Spleen (tissue), 11 donors: ENCODE measurements at regions not wholly inside any gene's neighbourhood (a gene's known extent, or its start where the extent isn't known, plus 50 kb on each side); places are given as distances from the start of the nearest gene placed in this dataset.
A peak's percentile ranks its signal among the peaks of the same experiment; 100 is the strongest.

Experiments
- DNase-seq: peaks from one replicate; pipeline ENCODE4 v3.0.0-alpha.2; 2020
- H3K27ac ChIP-seq, 8 donors: fragments of 200-600 bp; sonication (generic) in 7 of 8; 1 replicate in 4 of 8; 2 replicates in 4 of 8; pipeline versions ENCODE4 v1.5.0 to v1.8.0; 2016 to 2021; ENCODE audit warnings: inconsistent platforms in 4 of 8, mild to moderate bottlenecking in 4 of 8, moderate library complexity in 1 of 8
- H3K27me3 ChIP-seq, 7 donors: fragments of 200-600 bp; sonication (generic) in 6 of 7; replicated peaks in 1 of 7; 1 replicate in 4 of 7; 2 replicates in 3 of 7; pipeline versions ENCODE4 v1.5.0 to v1.8.0; 2016 to 2021; ENCODE audit warnings: inconsistent platforms in 3 of 7, mild to moderate bottlenecking in 1 of 7
- H3K36me3 ChIP-seq, 6 donors: fragments of 200-600 bp; sonication (generic) in 5 of 6; 1 replicate in 4 of 6; 2 replicates in 2 of 6; pipeline versions ENCODE4 v1.5.0 to v1.8.0; 2016 to 2021; ENCODE audit warnings: inconsistent platforms in 2 of 6
- H3K4me1 ChIP-seq, 6 donors: fragments of 200-600 bp; sonication (generic) in 5 of 6; 1 replicate in 3 of 6; 2 replicates in 3 of 6; pipeline versions ENCODE4 v1.5.0 to v1.8.0; 2016 to 2021; ENCODE audit warnings: inconsistent platforms in 3 of 6
- H3K4me3 ChIP-seq, 8 donors: fragments of 200-600 bp; sonication (generic) in 7 of 8; 1 replicate in 4 of 8; 2 replicates in 4 of 8; pipeline versions ENCODE4 v1.5.0 to v1.8.0; 2016 to 2021; ENCODE audit warnings: inconsistent platforms in 4 of 8, mild to moderate bottlenecking in 4 of 8, moderate library complexity in 2 of 8
- H3K9me3 ChIP-seq, 8 donors: fragments of 200-600 bp; sonication (generic) in 7 of 8; 1 replicate in 4 of 8; 2 replicates in 4 of 8; pipeline versions ENCODE4 v1.5.0 to v1.8.0; 2016 to 2021; ENCODE audit warnings: inconsistent platforms in 4 of 8
- CTCF ChIP-seq, 11 experiments: fragments of 200-600 bp in 7 of 11; fragments of 450-650 bp in 4 of 11; sonication (generic) in 4 of 11; IDR thresholded peaks in 8 of 11; conservative IDR thresholded peaks in 3 of 11; 1 replicate in 7 of 11; 2 replicates in 4 of 11; pipeline versions ENCODE4 v1.4.0 to v1.8.0; 2016 to 2021; ENCODE audit warnings: antibody characterized with exemption in 11 of 11, inconsistent platforms in 4 of 11, mild to moderate bottlenecking in 1 of 11
- POLR2A ChIP-seq, 3 donors: fragments of 450-650 bp; IDR thresholded peaks; one replicate each; pipeline ENCODE4 v1.5.1; 2017; ENCODE audit warnings: antibody characterized with exemption in 3 of 3, mild to moderate bottlenecking in 1 of 3
- POLR2AphosphoS5 ChIP-seq, 3 donors: sonication (generic); formaldehyde crosslinking; IDR thresholded peaks; one replicate each; pipeline ENCODE4 v1.5.1; 2017; ENCODE audit warnings: antibody characterized with exemption in 3 of 3
- WGBS, 5 donors: extraction: QIAGEN DNeasy Blood & Tissue Kit in 3 of 5; methylation state at CpG; one replicate each; pipeline versions ENCODE4 v1.1.5 to v1.1.7; 2013 to 2018; 5-methylcytosine and 5-hydroxymethylcytosine counted together
- intact Hi-C: fragments of 100-400 bp; cut with DNase I; formaldehyde crosslinking; loops from one replicate; pipeline ENCODE4 v1.15.0; 2023; ENCODE audit warnings: low total_unique reads
- donor health status: healthy with polysubstance abuse.
- donor health status: DM: no; HTN: no; CAD: no; lungs with moderate emphysema.
- donor health status: DM: no; HTN: no; CAD: no.
- donor health status: Bipolar disorder and iron deficiency.
- donor health status: healthy.
- donor health status: DM: no; HTN: no; CAD: no.
- donor health status: DM: yes; HTN: yes; CAD: no.

- Histone ChIP-seq H3K9me3 (peaks cover 0 to 17% (median 15%) of the 10 kb centered on the region in 8 donors), H3K36me3 (no peaks in the 10 kb centered on the region), H3K4me1 (peaks cover 0 to 10% (median 4%) of the 10 kb centered on the region in 6 donors), H3K27me3 (no peaks in the 10 kb centered on the region), H3K4me3 (no peak overlapping the region), H3K27ac (no peak overlapping the region)
- intact Hi-C loops = no loop called here
- TF ChIP-seq CTCF (IDR thresholded peaks at IDR 0.05 in 8 of 11, conservative IDR thresholded peaks at IDR 0.05 in 3 of 11) (no peak), POLR2A (IDR thresholded peaks at IDR 0.05) (no peak), POLR2AphosphoS5 (IDR thresholded peaks at IDR 0.05) (no peak)
- DNase-seq = no peak
Measured at GRCh38 chr12:47548401-47548800, 157.4 kb downstream of the RPAP3 start.

- 77 to 92% (median 90%) methylated on average over 6 of the region's 6 CpGs for WGBS, 5 donors
- Histone ChIP-seq H3K9me3 (peaks cover 0 to 4% (median 2%) of the 10 kb centered on the region in 8 donors), H3K36me3 (no peaks in the 10 kb centered on the region), H3K4me1 (peaks cover 0 to 17% (median 4%) of the 10 kb centered on the region in 6 donors), H3K4me3 (no peak overlapping the region), H3K27me3 (no peaks in the 10 kb centered on the region), H3K27ac (peak overlapping the region in 1 of 8 donors; percentile 54)
- TF ChIP-seq POLR2AphosphoS5 (IDR thresholded peaks at IDR 0.05) (no peak), POLR2A (IDR thresholded peaks at IDR 0.05) (no peak), CTCF (IDR thresholded peaks at IDR 0.05 in 8 of 11, conservative IDR thresholded peaks at IDR 0.05 in 3 of 11) (no peak)
- DNase-seq = no peak
- intact Hi-C loops = no loop called here
Measured at GRCh38 chr12:47547077-47547476, 158.8 kb downstream of the RPAP3 start.

GRCh38 chr12:47545938-47546609 is 159.8 kb downstream of the RPAP3 start:
- Histone ChIP-seq H3K36me3 (no peaks in the 10 kb centered on the region), H3K4me1 (peaks cover 0 to 17% (median 4%) of the 10 kb centered on the region in 6 donors), H3K4me3 (no peak overlapping the region), H3K27ac (peak overlapping the region in 2 of 8 donors; percentile 13 to 54), H3K9me3 (no peaks in the 10 kb centered on the region), H3K27me3 (no peaks in the 10 kb centered on the region)
- 49 to 66% (median 59%) methylated on average over 6 of the region's 6 CpGs for WGBS, 5 donors
- no peak for DNase-seq
- no peak for TF ChIP-seq CTCF (IDR thresholded peaks at IDR 0.05 in 8 of 11, conservative IDR thresholded peaks at IDR 0.05 in 3 of 11)
- TF ChIP-seq POLR2A (IDR thresholded peaks at IDR 0.05) = no peak
- no peak for TF ChIP-seq POLR2AphosphoS5 (IDR thresholded peaks at IDR 0.05)
- intact Hi-C loops = no loop called here

GRCh38 chr12:47534695-47535094 is 171.1 kb downstream of the RPAP3 start:
- TF ChIP-seq POLR2A (IDR thresholded peaks at IDR 0.05) (no peak), CTCF (IDR thresholded peaks at IDR 0.05 in 8 of 11, conservative IDR thresholded peaks at IDR 0.05 in 3 of 11) (no peak), POLR2AphosphoS5 (IDR thresholded peaks at IDR 0.05) (no peak)
- Histone ChIP-seq H3K27me3 (peaks cover 0 to 20% (median 0%) of the 10 kb centered on the region in 7 donors), H3K4me1 (no peaks in the 10 kb centered on the region), H3K36me3 (no peaks in the 10 kb centered on the region), H3K4me3 (no peak overlapping the region), H3K27ac (no peak overlapping the region), H3K9me3 (peaks cover 0 to 33% (median 26%) of the 10 kb centered on the region in 8 donors)
- no peak for DNase-seq
- 20 to 49% (median 28%) methylated on average over 2 of the region's 2 CpGs for WGBS, 5 donors
- intact Hi-C loops = no loop called here
